Activated CD4-positive, alpha-beta T cell treated with anti-CD3 and anti-CD28 coated beads, Interleukin-2, Interleukin-6, amounts not matched to agents 100 ng/mL and 50 ng/mL, durations not matched to agents 16 hours and 8 hours (primary cell): ENCODE measurements at regions not wholly inside any gene's neighbourhood (a gene's known extent, or its start where the extent isn't known, plus 50 kb on each side); places are given as distances from the start of the nearest gene placed in this dataset.
"Not testable (repeated sequence)": the region's sequence is repeated elsewhere in the genome, so short reads cannot be mapped to it uniquely, and the experiment has no call there.

ENCODE experiments used
- DNase-seq: peaks from one replicate; pipeline ENCODE4 v3.0.0-alpha.2; 2020

DNA sequence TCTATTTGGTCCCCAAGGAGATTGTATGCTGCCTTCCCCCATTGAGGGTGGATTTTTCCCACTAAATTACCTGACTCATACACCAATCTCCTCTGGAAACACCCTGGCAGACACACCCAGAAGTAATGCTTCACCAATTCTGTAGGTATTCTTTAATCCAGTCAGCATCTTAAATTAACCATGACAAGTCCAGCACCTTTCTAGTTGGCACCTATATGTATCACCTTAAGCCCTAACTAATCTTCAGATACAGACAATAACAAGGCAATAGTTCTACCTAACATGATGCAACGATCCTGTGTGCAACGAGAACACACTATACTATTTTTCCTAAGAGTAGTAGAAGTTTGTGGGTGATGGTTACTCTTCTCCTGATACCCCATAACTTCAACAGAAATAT, 473.3 kb upstream of the NPAP1 start:
- not testable (repeated sequence) for DNase-seq

DNA sequence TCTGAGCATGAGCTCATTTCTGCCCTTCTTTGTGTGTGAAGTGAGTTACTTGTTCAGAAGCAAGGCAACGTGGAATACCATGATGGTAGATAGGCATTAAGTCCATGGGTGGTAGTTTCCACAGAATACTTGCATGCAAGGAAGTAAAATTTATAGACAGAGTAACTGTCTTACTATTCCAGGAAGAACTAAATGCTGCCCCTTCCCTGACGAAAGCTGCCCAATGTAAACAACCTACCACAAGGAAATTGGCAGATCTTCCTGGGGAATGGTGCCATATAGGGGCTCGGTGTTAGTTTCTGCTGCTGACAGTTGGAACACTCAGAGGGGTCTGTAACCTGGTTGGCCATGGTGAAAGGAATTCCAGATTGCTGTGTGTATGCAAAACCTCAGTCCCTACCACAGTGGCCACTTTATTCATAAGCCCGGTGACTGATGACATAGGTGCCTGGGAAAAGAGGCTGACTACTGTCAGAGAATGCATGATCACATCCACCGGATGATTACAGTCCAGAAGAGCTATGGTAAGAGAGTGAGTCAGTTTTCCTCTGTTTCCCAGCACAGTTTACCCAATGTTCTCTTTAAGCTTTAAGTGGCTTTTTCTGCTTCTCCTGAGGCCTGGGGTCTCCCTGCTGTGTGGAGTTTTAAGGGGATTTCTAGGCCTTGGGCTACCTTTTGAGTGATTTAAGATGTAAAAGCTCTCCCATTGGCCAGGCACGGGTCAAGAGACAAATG, 463.7 kb upstream of the NPAP1 start:
- DNase-seq = not testable (repeated sequence)

DNA sequence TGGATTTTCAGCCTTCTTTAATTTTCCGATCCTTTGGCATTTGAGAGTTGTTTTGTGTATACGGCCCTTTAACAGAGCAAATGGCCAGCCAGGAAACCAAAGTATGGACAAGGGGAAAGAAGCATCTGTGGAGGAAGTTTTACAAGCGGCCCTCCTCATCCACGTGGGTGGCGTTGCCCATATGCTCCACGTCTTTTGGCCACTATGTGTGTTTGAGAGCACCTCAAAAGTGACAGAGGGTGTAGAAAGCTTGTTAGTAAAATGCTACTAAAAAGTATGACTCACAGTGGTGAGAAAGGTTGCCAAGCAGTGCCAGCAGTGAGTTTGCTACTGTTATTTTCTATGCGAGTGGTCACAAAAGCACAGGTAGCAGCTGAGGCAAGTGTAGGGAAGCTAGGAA, 451.8 kb upstream of the NPAP1 start:
- DNase-seq = no peak

DNA sequence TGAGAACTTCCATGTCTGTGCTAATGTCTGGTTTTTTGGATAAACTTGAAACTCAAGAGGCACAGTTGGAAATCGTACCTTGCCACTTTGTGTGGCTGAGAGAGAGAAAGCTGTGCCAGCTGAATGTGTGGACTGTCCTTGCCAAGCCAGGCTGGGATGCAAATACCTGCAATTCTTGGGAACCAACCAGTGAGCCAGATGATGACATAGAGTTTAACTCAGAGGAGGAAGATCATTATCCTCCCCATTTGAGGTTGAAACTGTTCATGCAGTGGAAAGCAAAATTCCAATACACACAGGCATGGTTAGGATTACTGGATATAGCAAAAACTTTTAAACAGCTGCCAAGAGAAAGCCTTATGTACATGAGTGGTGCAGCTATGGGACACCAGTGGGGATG, 451.4 kb upstream of the NPAP1 start:
- no peak for DNase-seq

DNA sequence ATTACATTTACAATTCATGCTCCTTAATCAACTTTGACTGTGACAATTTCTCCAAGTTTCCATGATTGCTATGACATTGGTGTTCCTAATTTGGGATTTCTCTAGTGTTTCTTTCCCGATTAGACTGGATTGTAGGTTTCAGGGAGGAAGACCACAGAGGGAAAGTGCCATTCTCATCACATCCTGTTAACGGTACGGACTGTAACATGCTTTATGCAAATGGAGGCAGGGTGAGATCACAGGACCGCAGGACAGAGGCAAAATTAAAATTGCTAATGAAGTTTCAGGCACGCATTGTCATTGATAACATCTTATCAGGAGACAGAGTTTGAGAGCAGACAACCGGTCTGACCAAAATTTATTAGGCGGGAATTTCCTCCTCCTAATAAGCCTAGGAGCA, 446.7 kb upstream of the NPAP1 start:
- not testable (repeated sequence) for DNase-seq

DNA sequence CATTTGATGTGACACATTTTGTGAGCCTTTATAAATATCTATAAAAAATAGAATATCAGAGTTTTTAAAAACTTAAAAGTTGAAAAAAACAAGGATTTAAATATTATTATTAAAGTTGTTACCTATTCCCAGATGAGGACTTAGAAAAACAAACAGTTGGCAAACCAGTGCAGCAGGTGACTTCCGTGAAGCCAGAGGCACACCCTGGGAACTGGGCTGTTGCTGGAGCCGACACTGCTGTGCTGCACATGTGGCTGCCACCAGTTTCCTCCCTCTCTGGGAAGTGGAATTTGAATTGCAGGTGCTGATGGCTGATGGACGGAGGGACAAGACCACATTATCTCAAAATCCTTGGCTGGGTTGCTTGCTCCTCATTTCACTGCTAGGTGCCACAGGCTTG, 442.4 kb upstream of the NPAP1 start:
- not testable (repeated sequence) for DNase-seq

DNA sequence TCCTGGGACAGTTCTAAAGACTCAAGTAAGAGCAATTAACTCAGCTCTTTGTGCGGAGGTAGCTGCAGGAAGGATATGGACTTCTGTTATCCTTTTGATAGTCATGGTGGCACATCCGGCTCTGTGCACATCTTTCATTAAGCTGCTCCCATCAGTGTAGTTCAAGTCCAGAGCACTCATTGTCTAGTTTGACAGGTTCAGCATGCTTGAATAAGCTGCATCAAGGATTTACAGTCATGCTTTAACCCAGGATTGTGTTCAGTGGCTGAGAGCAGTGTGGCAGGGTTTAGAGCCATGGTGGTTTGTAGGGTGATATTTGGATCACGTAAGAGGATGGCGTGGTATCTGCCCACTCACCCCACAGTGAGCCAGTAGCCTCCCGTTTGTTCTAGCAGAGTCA, 435.0 kb upstream of the NPAP1 start:
- DNase-seq = not testable (repeated sequence)

DNA sequence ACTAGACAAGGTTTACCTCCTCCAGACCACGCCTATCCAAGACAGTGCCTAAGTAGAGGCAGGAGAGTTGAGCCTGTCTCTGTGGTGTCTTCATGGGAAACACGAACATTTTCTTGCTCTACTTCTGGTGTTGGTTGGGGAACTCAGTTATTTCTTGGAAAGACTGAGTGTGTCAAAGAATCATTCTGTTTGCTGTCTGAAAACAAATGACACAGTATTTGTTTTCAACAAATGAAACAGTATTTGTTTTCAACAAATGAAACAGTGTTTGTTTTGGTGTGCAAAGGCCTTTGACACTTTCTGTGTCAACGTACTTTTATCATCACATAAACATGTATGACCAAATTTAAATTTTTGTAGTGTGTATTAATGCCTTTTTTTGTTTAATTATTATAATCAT, 416.5 kb upstream of the NPAP1 start:
- DNase-seq = not testable (repeated sequence)

DNA sequence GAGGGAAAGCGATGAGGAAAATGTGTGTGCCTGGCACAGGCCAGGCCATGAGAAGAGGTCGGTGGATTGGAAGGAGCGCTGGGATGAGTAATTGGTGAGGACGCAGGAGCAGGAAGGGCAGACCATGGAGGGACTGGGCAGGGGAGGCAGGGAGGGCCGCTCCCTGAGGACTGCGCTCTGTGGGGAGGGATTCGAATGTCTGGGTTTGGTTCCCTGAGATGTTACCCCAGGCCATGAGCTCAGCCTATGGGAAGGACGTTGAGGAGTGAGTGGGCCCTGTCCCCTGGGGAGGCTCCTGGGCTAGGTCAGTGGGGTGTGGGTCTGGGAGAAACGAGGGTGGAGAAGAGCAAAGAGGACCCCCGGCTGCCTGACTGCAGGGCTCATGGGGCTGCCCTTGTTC, 415.2 kb upstream of the NPAP1 start:
- not testable (repeated sequence) for DNase-seq

DNA sequence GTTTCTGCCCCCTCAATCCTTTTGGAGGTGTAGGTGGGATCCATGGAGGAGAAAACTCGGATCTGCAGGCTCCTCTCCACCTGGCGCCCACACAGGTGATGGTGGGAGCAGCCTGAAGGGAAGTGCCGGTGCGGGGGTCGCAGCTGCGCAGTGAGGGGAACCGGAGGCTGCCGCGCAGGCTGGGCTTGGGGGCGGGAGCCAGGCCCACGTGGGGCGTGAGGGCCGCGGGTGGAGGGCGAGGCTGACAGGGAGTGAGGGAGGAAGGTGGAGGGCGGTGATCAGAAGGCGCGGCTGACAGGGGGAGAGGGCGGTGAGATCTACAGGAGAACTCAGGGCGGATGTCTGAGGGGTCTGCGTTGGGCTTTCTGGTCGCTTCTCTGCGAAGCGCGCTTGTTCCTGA, 414.7 kb upstream of the NPAP1 start:
- not testable (repeated sequence) for DNase-seq

DNA sequence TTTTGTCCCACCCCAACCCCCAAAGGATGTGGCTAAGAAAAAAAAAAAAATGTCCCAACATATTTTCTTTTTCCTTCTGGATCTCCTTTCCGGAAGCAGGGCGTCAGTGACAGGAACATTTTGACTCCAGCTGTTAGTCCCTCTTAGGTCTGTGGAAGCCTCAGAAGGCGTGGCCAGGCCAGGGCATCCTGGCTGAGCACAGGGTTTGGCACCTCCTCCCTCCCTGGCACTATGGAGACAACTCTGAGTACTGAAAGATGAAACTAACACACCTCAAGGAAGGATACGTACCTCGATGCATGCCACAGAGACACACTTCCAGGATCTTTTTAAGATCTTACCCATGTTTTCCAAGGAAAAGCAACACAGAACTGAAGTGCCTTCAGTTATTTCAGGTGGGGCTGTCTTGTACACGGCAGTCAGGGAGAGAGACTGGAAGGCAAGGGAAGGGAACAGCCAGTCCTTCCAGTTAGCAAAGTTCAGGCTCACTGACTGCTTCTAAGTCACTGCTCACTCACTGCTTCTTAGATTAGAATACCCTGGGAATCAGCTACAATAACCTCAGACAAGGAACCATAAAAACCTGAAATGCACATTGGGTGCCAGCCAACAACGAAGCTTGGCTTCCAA, 406.9 kb upstream of the NPAP1 start:
- DNase-seq = not testable (repeated sequence)

DNA sequence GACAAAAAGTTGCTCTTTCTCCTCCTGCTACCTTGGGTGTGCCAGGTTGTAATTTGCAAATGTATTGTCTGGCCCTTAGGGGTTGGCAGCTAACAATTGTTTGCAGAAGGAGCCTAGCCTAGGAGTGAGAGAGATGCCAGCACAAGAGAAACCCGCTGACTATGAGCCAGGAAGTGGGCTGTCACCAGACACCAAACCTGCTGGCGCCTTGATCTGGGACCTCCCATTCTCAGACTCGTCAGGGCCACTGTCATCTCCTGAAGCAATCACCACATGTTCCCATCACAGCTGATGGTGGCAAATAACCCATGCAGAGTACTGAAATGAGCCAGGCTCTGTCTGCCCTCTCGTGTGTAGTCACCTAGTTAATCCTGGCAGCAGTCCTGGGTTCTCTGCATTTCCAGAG, 406.4 kb upstream of the NPAP1 start:
- no peak for DNase-seq

DNA sequence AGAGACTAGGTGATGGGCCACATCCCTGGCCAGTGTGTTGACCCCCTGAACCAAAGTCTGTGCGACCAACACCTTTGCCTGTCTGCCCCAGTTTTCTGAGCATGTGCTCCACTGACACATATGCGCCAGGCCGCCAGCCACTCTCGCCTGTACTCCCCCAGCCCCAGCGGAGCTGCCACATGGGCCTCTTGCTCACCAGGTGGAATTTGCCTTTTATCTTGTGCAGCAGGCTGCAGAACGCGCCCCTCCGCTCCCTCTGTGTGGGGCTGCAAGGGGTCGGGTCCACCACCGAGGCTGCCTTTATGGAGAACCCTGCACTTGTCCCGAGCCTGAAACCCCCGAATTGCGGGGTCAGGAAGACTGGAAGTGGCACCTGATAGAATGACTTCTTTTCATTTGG, 405.7 kb upstream of the NPAP1 start:
- no peak for DNase-seq

DNA sequence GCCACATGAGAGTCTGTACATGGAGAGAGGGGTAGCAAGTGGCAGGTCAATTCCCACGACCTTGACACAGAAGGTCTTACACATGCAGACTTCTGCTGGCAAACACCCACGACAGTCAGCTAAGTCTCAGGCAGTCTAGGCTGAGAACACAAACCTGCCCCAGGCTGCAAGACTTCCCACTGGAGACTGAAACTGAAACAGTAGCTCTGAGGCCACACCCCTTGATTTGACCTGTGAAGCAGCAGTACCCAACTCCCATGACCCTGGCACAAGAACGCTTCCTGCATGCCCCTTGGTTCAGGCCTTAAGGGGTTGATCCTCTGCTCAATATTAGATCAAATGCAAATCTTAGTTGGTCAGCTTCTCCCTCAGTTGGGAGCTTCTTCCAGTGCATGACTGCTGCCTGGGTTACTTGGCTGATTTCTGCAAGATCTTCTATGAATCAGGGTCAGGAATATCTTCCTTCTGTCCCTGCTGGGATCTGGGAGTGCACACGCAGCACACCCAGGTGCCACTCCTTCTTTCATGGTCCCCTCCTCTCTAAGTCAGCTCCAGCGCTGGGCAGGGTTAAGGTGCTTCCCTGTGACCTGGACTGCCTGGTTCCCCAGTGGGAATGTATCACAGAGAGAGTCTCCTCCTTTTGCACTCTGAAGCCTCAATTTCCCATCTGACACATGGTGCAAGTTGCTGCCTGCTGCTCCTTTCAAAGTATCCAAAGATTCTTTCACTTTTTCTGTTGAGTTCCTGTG, 403.9 kb upstream of the NPAP1 start:
- DNase-seq = not testable (repeated sequence)

DNA sequence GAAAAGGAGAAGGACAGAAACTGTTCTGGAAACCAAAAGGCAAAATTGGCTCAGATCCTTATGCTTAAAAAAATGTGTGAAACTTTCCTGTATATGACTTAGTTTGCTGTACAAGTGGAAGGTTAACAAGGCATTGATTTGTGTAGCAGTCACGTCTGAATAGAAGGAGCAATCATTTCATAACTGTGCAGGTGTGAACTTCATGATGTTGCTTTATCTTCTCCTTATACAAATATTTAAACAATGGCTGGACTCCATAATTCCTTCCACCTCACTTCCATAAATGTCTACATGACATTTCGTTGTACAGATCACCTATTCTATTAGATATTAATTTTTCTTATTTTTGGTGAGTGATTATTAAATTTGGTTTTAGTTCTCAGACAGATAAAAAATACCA, 382.7 kb upstream of the NPAP1 start:
- DNase-seq = no peak

DNA sequence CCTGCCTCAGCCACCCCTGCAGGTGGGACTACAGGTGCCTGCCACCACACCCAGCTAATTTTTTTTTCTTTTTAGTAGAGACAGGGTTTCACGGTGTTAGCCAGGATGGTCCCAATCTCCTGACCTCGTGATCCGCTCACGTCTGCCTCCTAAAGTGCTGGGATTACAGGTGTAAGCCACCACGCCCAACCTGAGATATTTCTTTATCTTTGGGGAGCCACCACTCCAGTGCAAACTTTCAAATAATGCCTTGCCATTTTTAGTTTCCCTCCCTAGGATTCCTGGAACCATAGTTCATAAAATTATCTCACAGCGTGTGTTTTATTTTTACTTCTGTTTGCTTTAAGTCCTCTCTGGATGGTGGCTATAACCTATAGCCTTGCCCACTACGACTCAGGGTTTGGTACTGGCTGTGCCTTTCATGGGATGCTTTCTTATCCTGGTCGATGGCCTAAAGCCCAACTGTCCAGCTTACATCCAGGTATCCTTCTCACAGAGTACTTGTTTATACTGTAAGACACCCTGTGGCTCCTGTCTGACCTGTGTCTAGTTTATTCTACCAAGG, 374.7 kb upstream of the NPAP1 start:
- not testable (repeated sequence) for DNase-seq

DNA sequence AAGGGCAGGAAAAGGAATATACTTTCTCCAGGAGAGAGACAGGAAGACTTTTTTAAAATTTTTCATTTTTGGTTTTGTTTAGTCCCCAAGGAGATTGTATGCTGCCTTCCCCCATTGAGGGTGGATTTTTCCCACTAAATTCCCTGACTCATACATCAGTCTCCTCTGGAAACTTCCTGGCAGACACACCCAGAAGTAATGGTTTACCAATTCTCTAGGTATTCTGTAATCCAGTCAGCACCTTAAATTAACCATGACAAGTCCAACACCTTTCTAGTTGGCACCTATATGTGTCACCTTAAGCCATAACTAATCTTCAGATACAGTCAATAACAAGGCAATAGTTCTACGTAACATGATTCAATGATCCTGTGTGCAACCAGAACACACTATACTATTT, 373.6 kb upstream of the NPAP1 start:
- not testable (repeated sequence) for DNase-seq

DNA sequence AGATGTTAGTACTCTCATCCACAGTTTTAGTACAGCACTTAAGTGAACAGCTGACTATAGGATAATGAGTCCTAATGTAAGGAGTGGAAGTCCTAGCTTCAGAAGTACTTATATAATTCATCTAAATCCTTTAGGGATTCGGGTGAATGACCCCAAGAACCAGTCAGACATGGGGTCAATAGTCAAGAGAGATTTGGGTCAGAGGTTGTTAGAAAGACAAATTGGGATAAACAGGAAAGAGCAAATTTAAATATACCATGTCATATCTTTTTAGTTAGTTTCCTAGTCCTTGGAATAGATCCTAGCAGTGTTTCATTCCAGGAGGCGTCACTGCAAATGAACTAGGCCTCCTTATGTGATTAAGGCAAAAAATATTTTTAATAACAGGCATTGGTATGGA, 370.8 kb upstream of the NPAP1 start:
- not testable (repeated sequence) for DNase-seq

DNA sequence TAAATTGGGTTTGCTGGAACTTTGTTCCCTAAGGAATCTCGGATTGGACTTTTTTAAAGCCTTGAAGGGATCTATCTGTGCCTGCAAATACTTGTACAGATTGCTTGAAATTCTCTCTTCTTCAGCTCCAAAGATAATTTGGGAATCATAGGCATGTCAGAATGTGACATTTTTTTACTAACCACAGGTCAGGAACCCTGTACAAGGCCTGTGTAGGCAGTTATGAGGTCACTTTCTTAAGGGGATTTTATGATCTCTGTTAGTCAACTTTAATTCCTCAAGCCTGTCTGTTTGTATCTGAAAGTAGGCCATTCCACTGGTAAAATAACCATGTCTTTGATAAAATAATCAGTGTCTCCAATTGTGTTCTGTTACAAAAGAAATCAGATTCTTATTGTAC, 369.9 kb upstream of the NPAP1 start:
- DNase-seq = not testable (repeated sequence)

DNA sequence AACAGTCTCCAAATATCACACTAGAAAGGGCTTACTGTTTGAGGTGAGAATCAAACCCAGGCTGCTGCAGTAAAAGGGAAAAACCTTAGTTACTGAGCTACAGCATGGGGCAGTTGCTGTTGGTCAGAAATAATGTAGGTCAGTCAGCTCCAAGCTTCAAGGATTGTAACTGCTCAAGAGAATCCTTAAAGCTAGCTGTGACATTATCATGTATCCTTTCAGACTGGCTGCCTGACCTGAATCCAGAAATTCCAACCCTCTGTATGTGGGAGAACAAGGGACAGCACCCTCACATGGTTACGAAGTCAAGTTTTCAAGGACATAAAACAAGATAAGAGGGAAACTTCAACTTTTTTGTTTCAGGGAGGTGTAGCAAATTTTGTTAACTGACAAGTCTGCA, 365.9 kb upstream of the NPAP1 start:
- not testable (repeated sequence) for DNase-seq

DNA sequence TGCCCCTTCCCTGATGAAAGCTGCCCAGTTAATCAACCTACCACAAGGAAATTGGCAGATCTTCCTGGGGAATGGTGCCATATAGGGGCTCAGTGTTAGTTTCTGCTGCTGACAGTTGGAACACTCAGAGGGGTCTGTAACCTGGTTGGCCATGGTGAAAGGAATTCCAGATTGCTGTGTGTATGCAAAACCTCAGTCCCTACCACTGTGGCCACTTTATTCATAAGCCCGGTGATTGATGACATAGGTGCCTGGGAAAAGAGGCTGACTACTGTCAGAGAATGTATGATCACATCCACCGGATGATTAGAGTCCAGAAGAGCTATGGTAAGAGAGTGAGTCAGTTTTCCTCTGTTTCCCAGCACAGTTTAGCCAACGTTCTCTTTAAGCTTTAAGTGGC, 363.9 kb upstream of the NPAP1 start:
- DNase-seq = not testable (repeated sequence)

DNA sequence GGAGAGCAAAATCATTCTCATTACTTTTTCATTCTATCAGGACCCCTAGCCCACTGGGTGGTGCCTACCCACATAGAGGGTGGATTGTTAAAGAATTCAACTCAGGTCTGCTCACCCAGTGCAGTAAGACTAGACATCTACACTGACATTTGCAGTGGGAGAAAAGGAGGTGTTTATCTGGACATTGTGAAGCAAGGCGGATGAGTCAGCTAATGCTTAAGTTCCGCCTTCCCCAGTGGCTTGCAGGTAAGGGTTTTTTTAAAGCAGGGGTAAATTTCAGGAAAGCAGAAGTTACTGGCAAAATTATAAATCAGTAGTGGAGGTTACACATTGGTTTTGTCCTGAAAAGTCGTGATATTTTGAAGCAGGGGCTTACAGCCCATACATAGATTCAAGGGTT, 359.2 kb upstream of the NPAP1 start:
- DNase-seq = not testable (repeated sequence)

DNA sequence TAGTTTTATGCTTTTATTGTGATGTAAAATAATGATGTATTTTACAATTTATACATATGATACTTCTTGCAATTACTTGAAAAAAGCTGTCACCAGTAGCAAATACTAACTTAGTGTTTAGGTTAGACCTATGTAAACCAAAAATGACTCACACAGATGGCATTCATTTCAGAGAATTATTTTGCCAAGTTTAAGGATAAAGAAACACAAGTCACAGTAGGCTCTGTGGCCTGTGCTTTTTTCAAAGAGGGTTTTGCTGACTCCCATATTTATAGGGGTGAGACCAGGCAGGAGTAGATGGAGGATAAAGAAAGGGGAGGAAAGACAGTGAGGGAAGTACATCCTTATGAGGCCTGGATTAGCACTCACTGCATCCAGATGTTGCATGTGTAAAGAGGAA, 356.6 kb upstream of the NPAP1 start:
- no peak for DNase-seq

DNA sequence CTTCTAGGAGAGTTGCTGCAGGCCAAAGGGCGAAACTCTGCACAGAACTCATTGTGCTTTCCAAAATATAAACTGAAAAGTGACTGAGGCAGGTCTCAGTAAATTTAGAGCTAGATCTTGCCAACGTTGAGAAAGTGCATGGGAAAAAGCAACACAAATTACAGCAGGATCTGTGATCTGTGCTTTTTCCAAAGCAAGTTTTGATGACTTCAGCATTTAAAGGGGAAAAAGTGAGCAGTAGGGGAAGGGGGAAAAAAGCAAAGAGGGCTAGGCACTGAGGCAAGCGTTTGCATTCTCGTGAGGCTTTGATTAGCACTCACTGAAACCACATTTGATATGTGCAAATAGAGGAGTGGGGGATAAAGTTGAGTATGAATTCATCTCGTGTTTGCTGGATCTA, 351.5 kb upstream of the NPAP1 start:
- not testable (repeated sequence) for DNase-seq
